GM12878 (cell line): ENCODE measurements at regions not wholly inside any gene's neighbourhood (a gene's known extent, or its start where the extent isn't known, plus 50 kb on each side); places are given as distances from the start of the nearest gene placed in this dataset.
A peak's percentile ranks its signal among the peaks of the same experiment; 100 is the strongest.

Experiments
- BCLAF1 ChIP-seq: fragments of 450-650 bp; IDR thresholded peaks from 2 replicates; pipeline ENCODE4 v1.6.1; 2017; ENCODE audit warnings: antibody characterized with exemption, mild to moderate bottlenecking, moderate library complexity
- BHLHE40 ChIP-seq, 2 experiments: fragments of 450-650 bp in 1 of 2; IDR thresholded peaks; 2 replicates each; pipeline ENCODE4 v1.6.1; 2011 to 2017; ENCODE audit warnings: low read depth in 2 of 2, borderline replicate concordance in 1 of 2, improper control_type of control experiment in 1 of 2, low read length in 1 of 2, mild to moderate bottlenecking in 1 of 2
- CBFB ChIP-seq: IDR thresholded peaks from 2 replicates; pipeline ENCODE4 v1.6.1; 2016; ENCODE audit warnings: antibody characterized with exemption, low read depth
- CEBPB ChIP-seq, 2 experiments: fragments of 150-350 bp in 1 of 2; IDR thresholded peaks; 2 replicates each; pipeline ENCODE4 v1.6.1; 2012 to 2014; ENCODE audit warnings: low read depth in 2 of 2, low read length in 2 of 2, borderline replicate concordance in 1 of 2, inconsistent platforms in 1 of 2
- CUX1 ChIP-seq: IDR thresholded peaks from 2 replicates; pipeline ENCODE4 v1.6.1; 2012; ENCODE audit warnings: improper control_type of control experiment, low read depth, low read length; ENCODE audit not compliant: insufficient replicate concordance
- EGR1 ChIP-seq, 2 experiments: IDR thresholded peaks; 1 replicate in 1 of 2; 2 replicates in 1 of 2; pipeline ENCODE4 v1.6.1; 2011 to 2012; ENCODE audit warnings: low read depth in 2 of 2, low read length in 2 of 2, borderline replicate concordance in 1 of 2, mild to moderate bottlenecking in 1 of 2, moderate library complexity in 1 of 2
- HCFC1 ChIP-seq: fragments of 150-350 bp; IDR thresholded peaks from 2 replicates; pipeline ENCODE4 v1.6.1; 2014; ENCODE audit warnings: low read length
- HDAC2 ChIP-seq: fragments of 200-600 bp; sonication (generic); IDR thresholded peaks from 2 replicates; pipeline ENCODE4 v1.6.1; 2017
- HDGF ChIP-seq: fragments of 450-650 bp; IDR thresholded peaks from 2 replicates; pipeline ENCODE4 v1.6.1; 2016; ENCODE audit warnings: antibody characterized with exemption
- IKZF1 ChIP-seq: fragments of 450-650 bp; conservative IDR thresholded peaks from 2 replicates; pipeline ENCODE4 v1.6.1; 2017; ENCODE audit warnings: antibody characterized with exemption, mild to moderate bottlenecking
- KLF5 ChIP-seq: fragments of 450-650 bp; IDR thresholded peaks from 2 replicates; pipeline ENCODE4 v1.6.1; 2014; ENCODE audit warnings: mild to moderate bottlenecking; ENCODE audit not compliant: partially characterized antibody
- MTA2 ChIP-seq: fragments of 450-650 bp; IDR thresholded peaks from 2 replicates; pipeline ENCODE4 v1.6.1; 2016; ENCODE audit warnings: low read depth, mild to moderate bottlenecking, moderate library complexity
- RFX5 ChIP-seq: IDR thresholded peaks from 2 replicates; pipeline ENCODE4 v1.6.1; 2011; ENCODE audit warnings: low read depth, low read length, improper control_type of control experiment
- SIX5 ChIP-seq: IDR thresholded peaks from 2 replicates; pipeline ENCODE4 v1.6.1; 2011; ENCODE audit warnings: mild to moderate bottlenecking, low read depth, low read length, moderate library complexity; ENCODE audit not compliant: severe bottlenecking
- TARDBP ChIP-seq: IDR thresholded peaks from 2 replicates; pipeline ENCODE4 v1.6.1; 2016; ENCODE audit warnings: borderline replicate concordance
- TCF12 ChIP-seq: IDR thresholded peaks from 2 replicates; pipeline ENCODE4 v1.6.1; 2011; ENCODE audit warnings: low read depth, mild to moderate bottlenecking, low read length
- TCF7 ChIP-seq: IDR thresholded peaks from 2 replicates; pipeline ENCODE4 v1.6.1; 2014; ENCODE audit warnings: antibody characterized with exemption, borderline replicate concordance
- ZBTB4 ChIP-seq: fragments of 450-650 bp; formaldehyde crosslinking; IDR thresholded peaks from 2 replicates; pipeline ENCODE4 v1.4.0; 2022; ENCODE audit warnings: mild to moderate bottlenecking, moderate library complexity
- ZNF384 ChIP-seq: IDR thresholded peaks from 2 replicates; pipeline ENCODE4 v1.6.1; 2012; ENCODE audit warnings: low read depth, mild to moderate bottlenecking, low read length, improper control_type of control experiment, borderline replicate concordance

DNA sequence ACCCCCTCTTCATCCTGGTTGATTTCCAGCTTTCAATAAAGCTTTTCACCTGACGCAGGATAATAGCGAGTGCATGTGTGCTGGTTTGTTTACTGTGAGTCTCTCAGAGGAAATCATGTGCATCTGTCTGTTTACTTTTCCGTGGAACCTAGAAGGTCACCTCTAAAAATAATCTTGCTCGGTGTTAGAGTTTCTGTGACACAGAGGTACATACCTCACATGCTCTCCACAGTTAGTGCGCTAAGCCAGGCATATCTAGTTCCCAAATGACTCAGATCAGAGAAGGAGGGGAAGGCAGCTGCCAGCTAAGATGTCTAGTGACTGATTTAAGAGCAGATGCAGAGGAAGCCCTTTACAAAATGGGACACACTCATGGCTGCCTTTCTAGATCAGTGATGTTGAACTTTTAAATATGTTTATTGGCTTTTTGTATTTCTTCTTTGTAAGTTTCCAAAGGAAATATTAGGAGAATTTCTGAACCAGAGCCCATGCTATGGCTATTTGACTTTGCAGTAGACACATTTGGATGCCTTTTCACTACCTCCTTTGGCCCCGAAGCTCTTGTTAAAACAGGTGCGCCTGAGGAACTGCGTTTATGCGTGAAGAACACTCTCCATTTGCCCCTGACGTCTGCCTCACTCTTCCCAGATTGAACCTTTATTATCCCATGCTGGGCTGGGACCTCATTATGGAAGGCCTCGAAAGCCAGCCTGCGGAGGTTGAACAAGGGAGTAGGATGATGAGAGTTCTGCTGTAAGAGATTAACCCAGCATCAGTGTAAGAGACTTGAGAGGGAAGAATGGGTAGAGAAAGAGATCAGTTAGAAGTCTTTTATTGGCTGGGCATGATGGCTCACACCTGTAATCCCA lies 145.6 kb downstream of the FAM161A start (continued):
- TF ChIP-seq ZBTB4 (CRISPR knock-in tag) (no peak), HCFC1 (no peak), ZNF384 (no peak), MTA2 (peak; percentile 77; the same call in 1 of the 2 replicates), BHLHE40 (IDR thresholded peaks at IDR 0.05; ENCODE audit: borderline replicate concordance in 1 of 2, low read depth in 2 of 2, low read length in 1 of 2) (peak; percentile 84 to 88), KLF5 (no peak), HDGF (no peak), TARDBP (no peak), EGR1 (IDR thresholded peaks at IDR 0.05; ENCODE audit: borderline replicate concordance in 1 of 2, low read depth in 2 of 2, low read length in 2 of 2) (no peak), RFX5 (no peak), CUX1 (no peak), HDAC2 (no peak), BCLAF1 (no peak), TCF12 (peak; percentile 93), CBFB (no peak), SIX5 (no peak), CEBPB (IDR thresholded peaks at IDR 0.05; ENCODE audit: borderline replicate concordance in 1 of 2, low read depth in 2 of 2, low read length in 2 of 2) (no peak), TCF7 (0 out of 2 replicates have a peak, but pooled peaks have one; percentile 40), IKZF1 (peak; percentile 89)
